T follicular helper cell (primary cell): ENCODE measurements at regions not wholly inside any gene's neighbourhood (a gene's known extent, or its start where the extent isn't known, plus 50 kb on each side); places are given as distances from the start of the nearest gene placed in this dataset.
"Not testable (repeated sequence)": the region's sequence is repeated elsewhere in the genome, so short reads cannot be mapped to it uniquely, and the experiment has no call there.

Source experiments
- DNase-seq: peaks from one replicate; pipeline ENCODE4 v3.0.0-alpha.2; 2020; ENCODE audit warnings: low read depth

DNA sequence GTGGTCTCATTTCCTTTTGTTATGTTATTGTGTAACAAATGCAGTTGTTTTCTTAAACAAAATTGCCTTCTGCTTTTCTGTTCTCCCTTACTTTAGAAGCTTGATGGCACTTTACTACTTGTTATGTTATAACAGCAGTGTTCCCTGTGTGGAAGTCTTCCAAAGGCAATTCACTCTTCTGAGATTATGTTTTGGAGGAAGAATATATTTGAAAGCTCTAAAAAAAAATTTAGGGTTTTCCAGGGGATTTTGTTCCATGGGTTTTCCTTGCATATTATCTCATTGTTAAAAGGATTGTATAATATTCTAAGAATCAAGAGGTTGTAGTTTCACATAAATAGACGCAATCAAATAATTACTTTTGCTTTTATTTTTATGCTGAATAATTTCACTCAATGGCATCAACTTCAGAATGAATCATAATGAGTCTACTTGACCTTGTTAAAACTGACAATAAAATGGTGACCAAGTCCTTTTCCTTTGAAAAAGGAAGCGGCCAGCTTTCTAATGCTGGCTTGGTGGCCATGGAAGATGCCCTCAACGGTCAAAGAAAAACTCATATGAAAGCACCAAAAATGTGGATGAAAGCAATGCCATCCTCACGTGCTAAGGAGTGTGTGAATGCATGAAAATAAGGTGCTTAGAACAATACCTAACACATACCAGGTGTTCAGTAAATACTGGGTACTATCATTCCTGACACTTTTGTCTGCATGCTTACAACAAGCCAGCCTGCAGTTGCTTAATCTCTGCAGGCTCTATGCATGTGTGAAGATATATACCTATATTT, 92.4 kb upstream of the KLF6 start:
- no peak for DNase-seq

GRCh38 chr10:3876350-3876962, 91.4 kb upstream of the KLF6 start:
- DNase-seq = no peak

GRCh38 chr10:3875842-3876235, 90.8 kb upstream of the KLF6 start:
- no peak for DNase-seq

DNA sequence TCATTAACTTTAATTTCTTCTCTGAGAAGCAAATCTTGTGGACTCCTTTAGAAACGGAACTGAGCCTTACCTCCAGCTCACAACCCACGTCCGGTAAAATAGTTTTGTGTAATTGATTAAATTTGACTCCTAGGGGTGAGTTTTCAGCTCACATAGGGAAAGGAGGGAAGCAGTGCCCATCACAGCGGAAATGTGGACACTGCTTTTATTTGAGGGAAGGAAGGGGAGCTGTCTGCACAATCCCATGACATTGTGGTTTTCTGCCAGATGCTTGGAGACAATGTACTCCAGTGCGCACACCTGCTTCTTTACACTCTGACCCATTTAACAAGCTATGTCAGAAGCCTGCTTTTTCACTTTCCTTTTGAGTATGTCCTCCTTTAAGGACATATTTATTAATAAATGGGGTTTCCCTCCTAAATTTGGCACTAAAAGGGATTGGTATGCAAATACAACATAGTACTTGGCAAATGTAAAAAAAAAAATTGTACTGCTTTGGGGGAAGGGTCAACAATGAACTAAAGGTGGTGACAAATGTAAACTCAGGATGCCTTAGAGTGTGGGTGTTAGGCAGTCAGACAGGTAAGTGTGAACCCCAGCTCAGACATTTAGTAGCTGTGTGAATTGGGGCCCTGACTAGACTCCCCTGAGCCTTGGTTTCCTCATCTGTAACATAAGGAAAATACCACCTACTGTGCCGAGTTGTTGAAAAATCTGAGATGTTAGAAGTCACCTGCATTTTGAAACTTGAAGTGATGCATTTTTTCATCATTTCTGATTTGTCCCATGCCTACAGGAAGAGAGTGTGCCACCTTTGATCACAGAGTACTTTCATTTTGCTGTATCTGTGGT, 90.2 kb upstream of the KLF6 start:
- DNase-seq = peak; percentile 33

GRCh38 chr10:3874610-3874989, 89.6 kb upstream of the KLF6 start:
- DNase-seq = not testable (repeated sequence)

DNA sequence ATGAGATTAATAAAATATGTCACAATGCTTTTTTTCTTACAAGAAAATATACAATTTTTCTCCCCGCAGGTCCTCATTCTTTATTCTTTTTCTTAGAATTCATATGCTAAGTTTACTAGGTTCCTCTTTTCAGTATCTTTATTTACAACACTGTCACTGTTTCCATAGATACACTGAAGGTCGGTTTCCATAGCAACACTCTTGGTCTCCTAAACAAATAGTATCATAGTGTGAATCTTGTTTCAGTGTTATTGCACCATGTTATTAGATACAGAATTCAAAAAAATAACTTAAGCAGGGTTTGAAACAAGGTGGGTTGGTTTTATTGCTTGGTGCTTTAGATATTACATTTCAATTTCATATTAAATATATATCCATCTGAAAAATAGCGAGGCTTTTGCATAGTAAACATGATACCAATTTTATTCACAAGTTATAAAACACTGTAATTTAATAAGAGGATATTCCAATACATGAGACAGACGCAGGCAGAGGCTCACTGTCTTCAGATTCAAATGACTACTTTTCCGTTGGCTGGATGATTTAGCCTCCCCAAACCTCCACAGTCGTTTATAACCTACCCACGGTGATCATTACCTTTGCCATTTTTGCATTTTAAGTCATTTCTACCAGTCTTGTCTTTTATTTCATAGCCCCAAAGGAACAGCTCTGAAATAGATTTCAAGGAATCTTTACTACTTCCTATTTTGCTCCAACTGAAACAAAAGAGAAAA, 88.9 kb upstream of the KLF6 start:
- peak; percentile 16 for DNase-seq

DNA sequence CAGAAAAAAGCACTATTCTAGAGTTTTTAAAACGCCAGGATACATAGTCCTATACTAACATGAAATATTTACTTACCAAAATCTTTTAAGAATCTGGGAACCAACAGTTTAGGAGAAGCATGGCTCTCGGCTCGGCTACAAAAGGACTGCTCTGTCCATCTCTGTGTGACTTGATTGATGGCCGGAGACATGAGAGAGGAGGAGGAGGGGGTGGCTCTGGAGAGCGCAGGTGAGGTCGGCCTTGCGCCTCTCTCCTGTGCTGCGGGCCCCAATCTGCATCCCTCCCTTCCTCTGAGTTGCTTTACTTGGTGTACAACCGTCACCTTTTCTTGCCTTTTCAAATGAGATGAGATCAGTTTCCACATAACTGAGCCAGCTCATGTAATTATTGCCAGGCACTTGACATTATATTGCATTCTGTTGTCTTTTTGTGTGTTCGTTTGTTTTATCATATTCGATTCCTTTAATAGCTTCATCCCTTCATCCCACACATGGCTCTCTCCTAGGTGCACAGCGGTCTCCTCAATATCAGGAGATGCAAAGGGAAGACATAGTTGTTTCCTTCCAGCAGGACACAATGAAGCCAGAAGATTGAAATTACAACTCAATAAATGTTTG, 87.8 kb upstream of the KLF6 start:
- no peak for DNase-seq

DNA sequence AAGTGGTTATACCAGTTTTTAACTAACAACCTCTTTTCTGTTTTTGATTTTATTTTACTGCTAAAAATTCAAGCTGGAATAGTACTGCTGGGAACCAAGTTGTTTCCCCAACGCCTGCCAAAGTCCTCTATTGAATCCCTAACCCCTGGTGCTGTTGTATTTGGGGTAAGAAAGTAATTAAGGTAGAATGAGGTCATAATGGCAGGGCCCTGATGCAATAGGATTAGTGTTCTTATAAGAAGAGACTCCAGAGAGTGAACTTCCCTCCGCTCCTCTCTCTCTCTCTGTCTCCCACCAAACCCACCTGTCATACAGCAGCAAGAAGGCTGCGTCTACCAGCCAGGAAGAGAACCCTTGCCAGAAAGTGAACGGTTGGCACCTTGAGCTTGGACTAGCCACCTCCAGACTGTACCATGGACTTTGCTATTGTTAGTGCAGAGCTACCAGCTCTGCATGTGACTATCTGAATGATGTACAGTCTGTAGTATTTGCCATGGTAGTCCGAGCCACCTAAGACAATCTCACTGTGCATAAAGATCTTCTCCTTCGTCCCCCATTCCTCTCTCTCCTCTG, 86.5 kb upstream of the KLF6 start:
- DNase-seq = no peak

GRCh38 chr10:3869036-3869435, 84.0 kb upstream of the KLF6 start:
- DNase-seq = no peak

- no peak for DNase-seq
These were observed 83.3 kb upstream of the KLF6 start for GRCh38 chr10:3868271-3868664.

GRCh38 chr10:3867454-3868270, 82.7 kb upstream of the KLF6 start:
- no peak for DNase-seq

DNA sequence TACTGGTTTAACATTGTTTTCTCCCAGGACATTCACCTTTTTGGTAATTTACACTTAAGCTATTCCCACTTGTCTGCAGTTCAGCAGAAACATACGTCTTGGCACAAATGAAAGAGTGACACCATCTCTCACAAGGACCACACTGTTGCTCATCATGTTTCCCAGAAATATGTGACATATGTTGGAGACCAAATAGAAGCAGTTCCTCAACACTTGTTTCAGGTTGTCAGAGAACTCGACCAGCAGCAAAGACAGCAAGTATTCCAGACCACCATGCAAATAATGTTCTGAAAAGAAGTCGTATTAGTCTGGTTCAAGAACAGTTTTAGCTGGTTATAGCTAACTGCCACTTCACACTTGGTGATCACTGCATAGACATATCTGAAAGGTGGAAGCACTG, 81.3 kb upstream of the KLF6 start:
- no peak for DNase-seq

DNA sequence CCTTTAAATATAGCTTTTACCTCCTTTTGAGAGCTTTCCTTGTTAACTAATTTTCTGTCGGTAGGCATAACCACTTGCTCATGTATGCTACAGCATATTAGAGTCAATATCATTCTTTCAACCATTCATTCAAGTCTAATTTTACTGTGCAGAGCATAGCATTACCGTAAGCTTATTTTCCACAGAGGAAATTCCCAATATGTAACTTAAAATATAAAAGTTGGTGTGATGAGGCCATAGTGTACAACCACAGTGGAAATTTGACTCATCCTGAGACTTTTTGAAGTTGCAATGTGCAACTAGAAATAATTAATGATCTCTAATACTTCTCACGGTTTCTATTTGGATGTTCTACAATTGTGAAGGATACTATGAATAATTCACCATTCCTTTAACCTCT, 80.6 kb upstream of the KLF6 start:
- DNase-seq = no peak

- no peak for DNase-seq
These were observed 76.8 kb upstream of the KLF6 start for GRCh38 chr10:3861795-3862194.

DNA sequence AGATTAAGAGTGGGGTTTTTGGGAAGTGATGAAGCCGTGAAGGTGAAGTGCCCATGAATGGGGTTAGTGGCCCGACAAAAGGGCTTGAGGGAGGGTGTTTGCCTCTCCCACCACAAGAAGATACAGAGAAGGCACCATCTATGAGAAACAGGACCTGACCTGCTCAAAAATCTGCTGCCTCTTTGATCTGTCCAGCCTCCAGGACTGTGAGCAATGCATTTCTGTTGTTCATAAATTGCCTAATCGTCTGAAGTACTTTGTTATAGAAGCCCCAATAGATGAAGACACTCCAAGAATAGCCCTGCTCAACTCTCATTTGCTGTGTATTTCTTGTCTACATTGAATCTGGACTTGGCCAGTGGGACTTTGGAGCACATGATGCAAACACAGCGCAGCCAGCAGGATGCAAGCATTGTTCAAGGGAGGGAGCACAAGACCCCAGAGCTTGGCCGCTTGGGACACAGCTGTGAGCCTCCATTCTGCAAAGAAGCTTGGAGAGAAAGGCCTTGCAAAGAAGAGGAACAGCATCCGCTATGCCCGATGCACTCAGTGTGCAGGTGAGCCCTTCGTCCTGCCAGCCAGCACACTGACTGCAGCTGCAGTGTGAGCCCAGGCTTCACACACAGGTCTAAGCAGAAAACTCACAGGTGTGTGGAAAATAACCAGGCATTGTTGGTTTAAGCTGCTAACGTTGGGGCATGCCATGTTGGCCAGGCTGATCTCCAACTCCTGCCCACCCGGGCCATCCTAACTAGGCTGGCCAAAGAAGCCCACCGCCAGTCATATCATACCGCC, 73.2 kb upstream of the KLF6 start:
- no peak for DNase-seq

GRCh38 chr10:3857318-3857717, 72.3 kb upstream of the KLF6 start:
- DNase-seq = no peak

- no peak for DNase-seq
These were observed 71.6 kb upstream of the KLF6 start for GRCh38 chr10:3856593-3856992.

DNA sequence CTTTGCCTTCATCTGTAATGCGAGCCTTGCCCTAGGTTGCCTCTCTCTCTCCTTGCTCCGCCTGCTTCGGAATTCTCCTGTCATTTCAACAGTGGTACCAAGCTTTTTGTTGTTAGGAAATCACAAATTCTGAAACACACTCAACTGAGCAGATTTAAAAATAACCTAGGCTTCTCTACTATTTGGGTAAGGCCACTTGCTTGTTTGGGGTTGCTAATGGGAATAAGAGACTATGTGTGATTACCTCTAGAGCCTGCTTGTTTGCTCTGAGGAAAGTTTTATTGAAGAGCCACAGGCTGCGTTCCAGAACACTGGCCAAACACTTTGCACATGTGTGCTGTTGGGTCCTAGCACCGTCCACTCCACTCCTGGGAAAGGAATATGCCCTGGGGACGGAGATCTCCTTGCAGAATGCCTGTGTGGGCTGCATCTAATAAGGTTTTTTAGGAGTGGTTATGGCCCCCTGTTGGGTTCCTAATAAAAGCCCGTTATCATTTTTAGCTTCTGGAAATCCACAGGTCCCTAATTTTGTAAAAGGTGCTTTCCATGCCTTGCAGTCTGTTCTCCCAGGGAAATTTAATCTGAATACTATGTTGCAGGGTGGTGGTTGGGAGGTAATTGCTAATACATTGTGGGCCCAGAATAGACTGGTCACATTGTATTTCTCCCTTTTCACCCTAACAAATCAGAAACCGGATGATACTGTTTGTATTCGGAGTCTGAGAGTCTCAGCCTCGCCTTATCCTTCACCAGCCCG, 68.7 kb upstream of the KLF6 start:
- no peak for DNase-seq

DNA sequence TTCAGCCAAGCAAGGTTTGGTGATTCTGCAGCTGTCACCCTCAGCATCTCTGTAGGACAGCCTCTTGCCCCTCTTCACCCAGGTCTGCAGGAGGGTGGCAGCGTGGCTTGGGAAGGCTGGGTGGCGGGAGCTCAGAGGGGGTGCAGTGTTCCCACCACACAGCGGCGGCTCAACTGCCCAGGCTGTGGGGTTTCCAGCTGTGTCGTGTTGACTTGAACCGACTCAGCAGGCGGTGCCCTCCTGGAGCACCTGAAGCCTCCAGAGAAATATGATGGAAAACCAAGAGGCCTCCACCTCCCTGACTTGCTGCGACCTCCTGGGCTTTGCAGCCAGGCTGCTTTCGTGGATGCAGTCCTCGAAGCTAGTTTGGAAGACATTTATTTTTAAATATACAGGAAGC, 68.0 kb upstream of the KLF6 start:
- DNase-seq = no peak
